ENCODE measurements at regions not wholly inside any gene's neighbourhood (a gene's known extent, or its start where the extent isn't known, plus 50 kb on each side); places are given as distances from the start of the nearest gene placed in this dataset.

- DNase-seq = no peak
Observed at GRCh38 chr11:128361451-128362020, 225.8 kb downstream of the ETS1 start.

GRCh38 chr11:128359515-128359914 lies 227.8 kb downstream of the ETS1 start:
- DNase-seq = no peak

- DNase-seq = no peak
Observed at GRCh38 chr11:128357073-128357472, 230.3 kb downstream of the ETS1 start.

- no peak for DNase-seq
Observed at GRCh38 chr11:128355558-128355957, 231.8 kb downstream of the ETS1 start.

- no peak for DNase-seq
Observed at GRCh38 chr11:128354476-128354875, 232.9 kb downstream of the ETS1 start.

- DNase-seq = no peak
Observed at GRCh38 chr11:128351168-128351567, 236.2 kb downstream of the ETS1 start.

GRCh38 chr11:128349650-128350299 lies 237.6 kb downstream of the ETS1 start:
- DNase-seq = no peak

- DNase-seq = peak; percentile 65
Observed at GRCh38 chr11:128346804-128347203, 240.6 kb downstream of the ETS1 start.

GRCh38 chr11:128345316-128345715 lies 242.0 kb downstream of the ETS1 start:
- no peak for DNase-seq

- DNase-seq = no peak
Observed at GRCh38 chr11:128343870-128344269, 243.5 kb downstream of the ETS1 start.

- DNase-seq = no peak
Observed at GRCh38 chr11:128343135-128343514, 244.2 kb downstream of the ETS1 start.

- no peak for DNase-seq
Observed at GRCh38 chr11:128342511-128343134, 244.7 kb downstream of the ETS1 start.

- DNase-seq = no peak
Observed at GRCh38 chr11:128341280-128342248, 245.8 kb downstream of the ETS1 start.

GRCh38 chr11:128339792-128340191 lies 247.6 kb downstream of the ETS1 start:
- DNase-seq = no peak

- no peak for DNase-seq
Observed at GRCh38 chr11:128338811-128339210, 248.5 kb downstream of the ETS1 start.

GRCh38 chr11:128336203-128336602 lies 251.2 kb downstream of the ETS1 start:
- peak; percentile 85 for DNase-seq

- DNase-seq = no peak
Observed at GRCh38 chr11:128335729-128336128, 251.6 kb downstream of the ETS1 start.

- no peak for DNase-seq
Observed at GRCh38 chr11:128334311-128335044, 252.9 kb downstream of the ETS1 start.

- no peak for DNase-seq
Observed at GRCh38 chr11:128331317-128331716, 256.0 kb downstream of the ETS1 start.

GRCh38 chr11:128330203-128330602 lies 257.2 kb downstream of the ETS1 start:
- DNase-seq = no peak

- peak; percentile 43 for DNase-seq
Observed at GRCh38 chr11:128328955-128329551, 258.3 kb downstream of the ETS1 start.

- no peak for DNase-seq
Observed at GRCh38 chr11:128327274-128327673, 260.1 kb downstream of the ETS1 start.

Data from NCI-H226 (cell line).